Astrocyte of the cerebellum (primary cell): ENCODE measurements at regions not wholly inside any gene's neighbourhood (a gene's known extent, or its start where the extent isn't known, plus 50 kb on each side); places are given as distances from the start of the nearest gene placed in this dataset.

Source experiments
- DNase-seq: peaks from one replicate; pipeline ENCODE4 v3.0.0-alpha.2; 2011; ENCODE audit warnings: low read depth
- H3K4me3 ChIP-seq: 2 replicates; pipeline ENCODE4 v1.5.1; 2011; ENCODE audit warnings: mild to moderate bottlenecking, low read depth, low read length, moderate library complexity
- in situ Hi-C: cut with HindIII; loops from 2 replicates; pipeline ENCODE4 v1.10.0; 2017; ENCODE audit warnings: low sequenced_read_pairs
- TF ChIP-seq, protein P1 (sequence below): IDR thresholded peaks from 2 replicates; pipeline ENCODE4 v1.5.1; 2012; ENCODE audit warnings: low read length, low read depth, moderate library complexity, mild to moderate bottlenecking; ENCODE audit errors: missing control alignments

GRCh38 chr2:139007130-139007529, 226.9 kb upstream of the NXPH2 start:
- DNase-seq: no peak
- no peak overlapping the region for H3K4me3 ChIP-seq
- in situ Hi-C loops: no loop called here
- TF ChIP-seq, protein P1, sequence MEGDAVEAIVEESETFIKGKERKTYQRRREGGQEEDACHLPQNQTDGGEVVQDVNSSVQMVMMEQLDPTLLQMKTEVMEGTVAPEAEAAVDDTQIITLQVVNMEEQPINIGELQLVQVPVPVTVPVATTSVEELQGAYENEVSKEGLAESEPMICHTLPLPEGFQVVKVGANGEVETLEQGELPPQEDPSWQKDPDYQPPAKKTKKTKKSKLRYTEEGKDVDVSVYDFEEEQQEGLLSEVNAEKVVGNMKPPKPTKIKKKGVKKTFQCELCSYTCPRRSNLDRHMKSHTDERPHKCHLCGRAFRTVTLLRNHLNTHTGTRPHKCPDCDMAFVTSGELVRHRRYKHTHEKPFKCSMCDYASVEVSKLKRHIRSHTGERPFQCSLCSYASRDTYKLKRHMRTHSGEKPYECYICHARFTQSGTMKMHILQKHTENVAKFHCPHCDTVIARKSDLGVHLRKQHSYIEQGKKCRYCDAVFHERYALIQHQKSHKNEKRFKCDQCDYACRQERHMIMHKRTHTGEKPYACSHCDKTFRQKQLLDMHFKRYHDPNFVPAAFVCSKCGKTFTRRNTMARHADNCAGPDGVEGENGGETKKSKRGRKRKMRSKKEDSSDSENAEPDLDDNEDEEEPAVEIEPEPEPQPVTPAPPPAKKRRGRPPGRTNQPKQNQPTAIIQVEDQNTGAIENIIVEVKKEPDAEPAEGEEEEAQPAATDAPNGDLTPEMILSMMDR: no peak

GRCh38 chr2:139000131-139000785, 220.1 kb upstream of the NXPH2 start:
- TF ChIP-seq, protein P1: no peak
- DNase-seq: no peak
- no peak overlapping the region for H3K4me3 ChIP-seq
- in situ Hi-C loops: no loop called here

DNA sequence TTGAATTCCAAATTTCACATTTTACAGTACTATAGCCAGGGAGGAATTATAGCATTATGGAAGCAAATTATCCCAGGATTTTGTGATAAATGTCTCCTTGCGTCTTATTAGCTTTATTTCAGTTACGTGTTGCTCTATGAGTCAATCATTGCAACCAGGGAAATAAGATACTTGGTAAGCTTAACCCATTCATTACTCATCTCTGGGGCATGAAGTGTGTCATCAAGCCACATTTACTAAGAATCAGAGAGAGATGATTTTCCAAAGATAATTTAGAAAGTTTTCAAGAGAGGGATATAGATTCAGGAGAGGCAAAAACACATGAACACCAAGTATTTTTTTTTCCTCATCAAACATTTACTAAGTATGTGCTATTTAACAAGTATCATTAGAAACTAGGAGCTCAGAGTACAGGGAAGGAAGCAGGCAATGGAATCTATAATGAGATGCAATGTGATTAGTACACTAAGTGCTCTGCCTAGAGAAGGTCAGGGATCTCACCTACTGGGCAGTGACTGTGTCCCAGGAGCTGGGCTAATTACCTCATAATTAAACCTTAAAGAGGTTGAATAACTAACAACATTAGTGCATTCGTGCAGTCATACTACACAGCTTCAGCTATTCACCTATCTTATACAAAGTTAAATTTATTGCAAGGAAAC, 217.8 kb upstream of the NXPH2 start:
- TF ChIP-seq, protein P1: no peak
- peak; percentile 4 for DNase-seq
- no peak overlapping the region for H3K4me3 ChIP-seq
- in situ Hi-C loops: no loop called here

- H3K4me3 ChIP-seq: no peak overlapping the region
- DNase-seq: no peak
- TF ChIP-seq, protein P1: no peak
- in situ Hi-C loops: no loop called here
These were observed 217.2 kb upstream of the NXPH2 start for GRCh38 chr2:138997346-138997745.

GRCh38 chr2:138994502-138994901, 214.3 kb upstream of the NXPH2 start:
- H3K4me3 ChIP-seq: no peak overlapping the region
- TF ChIP-seq, protein P1: no peak
- no peak for DNase-seq
- in situ Hi-C loops: no loop called here

GRCh38 chr2:138985881-138986280, 205.7 kb upstream of the NXPH2 start:
- in situ Hi-C loops: no loop called here
- DNase-seq: no peak
- TF ChIP-seq, protein P1: no peak
- H3K4me3 ChIP-seq: no peak overlapping the region
